Fibroblast of skin of scalp (primary cell): ENCODE measurements at regions not wholly inside any gene's neighbourhood (a gene's known extent, or its start where the extent isn't known, plus 50 kb on each side); places are given as distances from the start of the nearest gene placed in this dataset.

Source experiments
- DNase-seq: peaks from one replicate; pipeline ENCODE4 v3.0.0-alpha.2; 2013

DNA sequence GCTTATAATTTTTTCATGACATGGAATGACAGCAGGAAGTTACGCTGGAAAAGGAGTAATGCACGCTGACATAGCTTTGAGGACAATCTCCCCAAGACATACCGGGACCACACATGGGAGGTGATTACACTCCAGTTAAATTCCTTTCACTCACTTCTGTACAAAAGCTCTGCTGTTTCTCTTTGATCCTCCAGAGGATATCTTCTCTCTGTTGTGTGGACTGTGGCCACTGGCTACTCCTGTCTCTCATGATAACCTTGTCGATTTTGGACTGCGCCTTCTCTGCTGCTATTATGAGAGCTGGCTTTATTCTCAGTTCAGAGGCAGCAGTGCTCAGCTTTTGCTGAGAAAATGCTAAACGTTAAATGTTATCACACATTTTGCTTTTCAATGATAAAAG lies 464.6 kb downstream of the FGF9 start:
- DNase-seq: no peak

GRCh38 chr13:22137361-22138050 lies 466.6 kb downstream of the FGF9 start:
- DNase-seq: no peak

GRCh38 chr13:22138947-22139346 lies 468.1 kb downstream of the FGF9 start:
- no peak for DNase-seq

DNA sequence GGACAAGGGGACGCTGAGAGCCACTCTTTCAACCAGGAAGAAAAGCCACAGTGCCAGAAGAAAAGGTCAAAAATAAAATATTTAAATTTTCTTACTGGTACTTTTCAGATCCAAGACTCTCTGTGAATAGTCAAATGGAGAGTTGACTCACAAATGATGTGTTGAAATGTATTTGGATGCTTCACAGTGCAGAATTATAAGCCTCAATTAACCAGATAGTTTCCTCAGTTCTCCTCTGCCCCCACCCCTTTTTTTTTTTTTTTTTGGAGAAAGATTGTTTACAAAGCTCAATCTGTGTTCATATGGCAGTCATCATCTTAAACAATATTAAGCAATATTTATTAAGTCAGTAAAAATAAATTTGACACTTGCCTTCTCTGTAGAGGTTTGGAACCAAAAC lies 470.8 kb downstream of the FGF9 start:
- no peak for DNase-seq

DNA sequence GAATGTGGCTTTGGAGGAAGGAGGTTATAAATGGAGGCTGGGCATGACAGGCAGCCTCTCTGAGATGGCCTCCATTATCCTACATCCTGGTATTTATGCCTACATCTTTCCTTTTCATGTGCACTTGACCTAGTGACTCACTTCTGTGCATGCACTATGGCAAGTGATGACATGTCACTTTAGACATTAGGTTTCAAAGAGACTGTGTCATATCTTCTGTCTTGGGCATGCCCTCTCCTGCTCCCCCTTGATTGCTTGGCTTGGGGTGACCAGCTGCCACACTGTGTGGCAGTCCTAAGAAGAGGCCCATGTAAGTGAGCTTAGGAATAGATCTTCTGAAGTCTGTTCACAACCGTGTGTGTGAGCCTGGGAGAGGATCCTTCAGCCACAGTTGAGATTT lies 472.8 kb downstream of the FGF9 start:
- no peak for DNase-seq

DNA sequence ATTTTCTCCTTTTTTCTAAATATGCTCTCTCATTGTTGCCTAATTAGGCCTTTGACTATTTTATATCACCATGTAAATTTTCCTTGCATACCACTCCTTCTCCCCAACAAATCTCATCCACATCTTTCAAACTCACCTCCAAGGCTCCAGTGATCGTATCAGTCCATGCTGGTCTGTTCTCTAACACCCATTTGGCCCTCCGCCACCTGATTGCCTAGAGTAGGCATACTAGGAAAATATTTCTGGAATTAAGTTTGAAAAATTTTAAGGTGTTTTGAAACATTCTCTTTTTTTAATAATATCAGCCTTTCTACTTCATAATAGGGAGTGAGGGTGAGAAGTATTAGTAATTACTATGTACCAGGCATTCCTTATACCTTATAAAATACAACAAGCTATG lies 473.9 kb downstream of the FGF9 start:
- no peak for DNase-seq

DNA sequence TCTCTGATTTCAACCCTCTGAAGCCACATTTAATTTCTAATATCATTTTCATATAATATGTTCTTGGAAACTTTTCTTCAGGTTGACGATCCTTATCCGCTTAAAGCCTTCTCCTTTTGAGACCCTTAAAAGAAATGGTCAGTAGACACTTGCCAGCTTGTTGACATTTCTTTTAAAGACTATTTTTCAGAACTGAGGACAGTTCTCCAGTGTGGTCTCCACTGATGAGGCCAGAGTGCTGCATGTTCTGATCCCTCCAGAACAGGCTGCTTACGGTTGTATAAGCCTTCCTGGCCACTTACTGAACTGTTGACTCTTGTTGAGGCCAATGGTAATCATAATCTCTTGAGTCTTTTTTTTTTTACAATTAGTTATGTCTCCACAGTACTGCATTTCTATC lies 477.3 kb downstream of the FGF9 start:
- DNase-seq: no peak

GRCh38 chr13:22152751-22153150 lies 481.9 kb downstream of the FGF9 start:
- no peak for DNase-seq

DNA sequence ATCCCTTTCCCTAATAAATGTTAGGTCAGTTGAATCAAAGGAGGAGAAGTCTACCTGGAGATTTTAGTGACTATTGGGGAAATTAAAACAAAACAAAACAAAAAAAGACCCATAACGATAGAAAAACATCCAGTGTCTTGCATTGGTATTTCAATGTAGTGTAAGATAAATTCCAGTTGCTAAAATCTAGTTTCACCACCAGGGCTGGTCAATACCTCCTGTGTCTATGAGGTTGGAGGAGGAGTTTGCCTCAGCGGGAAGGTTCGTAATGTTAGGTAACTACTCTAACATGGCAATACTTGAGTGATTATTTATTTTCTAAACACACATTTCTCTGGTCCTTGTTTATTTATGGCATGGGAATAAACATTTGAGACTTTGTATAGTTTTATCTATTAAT lies 483.2 kb downstream of the FGF9 start:
- no peak for DNase-seq

DNA sequence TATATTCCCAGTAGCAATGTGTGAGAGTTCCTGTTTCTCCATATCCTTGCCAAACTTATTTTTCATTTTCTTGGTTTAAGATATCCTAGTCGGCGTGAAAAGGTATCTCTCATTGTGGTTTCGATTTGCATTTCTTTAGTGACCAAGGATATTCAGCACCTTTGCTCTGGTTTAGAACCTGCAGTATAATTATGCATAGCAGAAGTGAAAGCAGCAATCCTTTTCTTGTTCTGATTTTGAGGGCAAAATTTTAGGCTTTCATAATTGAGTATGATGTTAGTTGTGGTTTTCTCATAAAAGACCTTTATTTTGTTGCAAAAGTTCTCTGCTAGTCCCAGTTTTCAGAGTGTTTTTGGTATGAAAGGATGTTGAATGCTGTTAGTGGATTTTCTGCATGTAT lies 491.0 kb downstream of the FGF9 start:
- DNase-seq: no peak

- DNase-seq: no peak
Observed at GRCh38 chr13:22162889-22163288, 492.0 kb downstream of the FGF9 start.

DNA sequence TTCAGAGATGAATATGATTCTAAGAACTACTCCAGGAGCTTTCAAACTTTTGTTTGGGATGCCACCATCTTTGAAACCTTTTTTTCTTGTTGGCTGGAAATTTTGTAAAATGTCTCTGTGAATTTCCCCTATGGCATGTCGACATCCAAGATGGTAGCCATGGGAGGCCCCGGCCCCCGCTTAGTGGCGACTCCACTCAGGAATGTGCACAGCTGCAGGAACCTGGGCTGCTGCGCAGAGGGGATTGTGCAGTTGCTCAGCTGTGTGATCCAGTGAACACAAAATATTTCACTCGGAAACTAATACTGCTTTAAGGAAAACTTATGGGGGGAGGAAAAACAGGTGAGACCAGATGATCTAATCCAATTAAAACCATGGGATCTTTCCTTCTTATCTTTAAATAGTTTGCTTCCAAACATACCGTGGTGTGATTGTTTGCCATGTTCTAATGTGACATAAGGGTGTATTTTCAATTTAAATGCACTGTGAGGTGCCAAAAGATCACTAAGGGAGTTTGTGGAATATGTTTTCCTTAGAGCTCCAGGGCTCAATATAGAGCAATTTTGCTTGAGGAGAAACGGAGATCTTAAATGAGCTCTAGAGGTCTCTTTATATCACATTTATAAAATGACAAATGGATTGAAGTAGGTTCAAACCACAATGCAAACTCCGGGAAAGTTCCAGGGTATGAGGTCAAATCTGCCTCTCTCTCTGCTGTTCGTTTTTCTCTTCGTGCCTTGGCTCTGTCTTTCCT lies 497.7 kb downstream of the FGF9 start:
- no peak for DNase-seq

DNA sequence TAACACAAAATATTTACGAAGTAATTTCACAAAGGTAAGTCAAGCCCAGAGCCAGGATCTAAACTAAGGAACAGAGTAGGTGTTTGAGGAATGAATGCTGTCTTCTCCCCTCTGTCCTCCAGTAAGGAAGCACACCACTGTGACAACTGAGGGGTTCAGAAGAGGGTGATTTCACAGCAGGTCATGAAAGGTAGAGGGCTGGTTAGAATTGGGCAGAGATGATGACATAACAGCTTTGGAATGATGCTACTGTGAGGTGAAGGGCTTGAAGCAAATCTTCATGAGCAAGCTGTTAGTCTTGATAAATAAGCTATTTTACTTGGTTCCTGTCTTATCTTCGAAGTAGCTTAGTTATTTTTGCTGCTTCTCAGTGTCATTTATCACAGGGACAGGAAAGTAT lies 498.6 kb downstream of the FGF9 start:
- no peak for DNase-seq

- DNase-seq: peak; percentile 78
Observed at GRCh38 chr13:22173610-22174009, 502.7 kb downstream of the FGF9 start.

- no peak for DNase-seq
Observed at GRCh38 chr13:22175241-22175640, 504.4 kb downstream of the FGF9 start.

GRCh38 chr13:22175815-22176214 lies 504.9 kb downstream of the FGF9 start:
- no peak for DNase-seq

DNA sequence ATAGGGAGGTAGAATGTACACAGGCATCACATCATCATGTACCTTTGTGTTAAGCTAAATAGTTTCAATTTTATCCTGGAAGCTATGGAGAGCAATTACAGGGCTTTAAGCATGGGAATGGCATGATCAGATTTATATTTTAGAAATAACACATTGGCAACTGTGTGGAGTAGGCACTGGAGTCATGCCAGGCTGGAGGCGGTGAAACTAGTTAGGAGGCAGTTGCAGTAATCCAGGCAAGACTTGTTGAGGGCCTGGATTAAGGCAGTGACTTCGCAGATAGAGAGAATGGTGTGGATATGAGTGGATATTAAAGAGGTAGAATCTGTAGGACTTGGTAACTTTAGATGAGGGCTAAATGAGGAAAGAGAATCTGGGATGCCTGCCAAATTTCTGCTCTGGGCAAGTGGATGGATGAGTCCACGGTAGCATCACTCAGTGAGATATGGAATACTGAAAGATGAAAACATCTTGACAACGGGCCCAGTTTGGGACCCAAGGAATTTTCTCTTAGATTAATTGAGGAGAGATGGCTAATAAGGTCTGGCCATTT lies 506.2 kb downstream of the FGF9 start:
- peak; percentile 22 for DNase-seq

DNA sequence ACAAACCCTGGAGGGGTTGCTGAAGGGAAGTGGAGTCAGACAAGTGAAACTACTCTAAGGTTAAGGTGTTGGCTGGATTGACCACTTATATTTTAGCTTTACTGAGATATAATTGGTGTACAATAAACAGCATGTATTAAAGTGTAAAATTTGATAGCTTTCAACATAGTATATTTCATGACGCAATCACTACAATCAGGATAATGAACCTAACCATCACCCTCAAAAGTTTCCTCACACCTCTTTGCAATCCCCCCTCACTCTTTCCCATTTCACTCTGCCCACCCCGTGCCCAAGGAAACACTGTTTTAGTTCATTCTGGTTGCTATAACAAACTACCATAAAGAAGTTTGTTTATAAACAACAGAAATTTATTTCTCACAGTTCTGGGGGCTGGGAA lies 508.0 kb downstream of the FGF9 start:
- no peak for DNase-seq

GRCh38 chr13:22187329-22187728 lies 516.5 kb downstream of the FGF9 start:
- no peak for DNase-seq

DNA sequence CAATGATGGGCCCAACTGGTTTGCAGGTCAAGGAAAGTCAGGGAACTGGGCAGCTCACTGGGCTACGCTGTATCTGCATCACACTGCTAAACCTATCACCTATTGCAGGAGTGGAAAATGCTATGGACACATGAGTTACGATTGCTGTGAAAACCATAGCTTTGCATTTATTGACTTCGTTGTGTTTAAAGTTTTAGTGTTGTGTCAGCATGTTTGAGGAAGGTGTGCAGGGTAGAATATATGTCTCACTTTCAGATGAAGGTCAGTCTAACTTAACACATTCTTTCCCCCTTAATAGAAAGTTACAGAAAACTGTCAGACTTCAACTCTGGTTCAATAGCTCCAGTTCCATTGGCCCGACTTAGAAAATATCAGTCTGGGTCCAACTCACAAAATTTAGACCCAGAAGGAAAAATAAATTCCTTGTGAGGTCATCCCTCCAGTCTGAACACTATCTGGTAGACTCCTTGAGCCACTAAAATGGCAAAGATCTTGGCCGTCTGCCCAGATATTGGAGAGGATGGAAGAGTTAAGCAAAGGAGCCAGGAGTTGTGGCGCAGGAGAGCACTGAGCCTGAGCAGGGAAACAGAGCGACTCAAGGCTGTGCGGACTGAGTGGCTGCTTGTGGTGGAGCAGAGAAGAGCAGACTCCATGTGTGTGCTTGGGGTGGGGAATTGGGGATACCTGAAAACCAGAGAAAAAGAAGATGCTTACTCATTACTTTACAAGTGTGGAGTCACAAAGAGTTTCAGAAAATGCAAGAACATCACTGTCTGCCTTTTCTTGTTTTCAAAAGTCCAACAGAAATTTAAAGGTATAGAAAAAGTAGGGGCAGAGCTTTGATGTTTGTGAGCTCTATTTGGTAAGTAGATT lies 518.5 kb downstream of the FGF9 start:
- DNase-seq: peak; percentile 4

GRCh38 chr13:22193070-22193469 lies 522.2 kb downstream of the FGF9 start:
- no peak for DNase-seq

GRCh38 chr13:22194106-22194805 lies 523.4 kb downstream of the FGF9 start:
- no peak for DNase-seq

DNA sequence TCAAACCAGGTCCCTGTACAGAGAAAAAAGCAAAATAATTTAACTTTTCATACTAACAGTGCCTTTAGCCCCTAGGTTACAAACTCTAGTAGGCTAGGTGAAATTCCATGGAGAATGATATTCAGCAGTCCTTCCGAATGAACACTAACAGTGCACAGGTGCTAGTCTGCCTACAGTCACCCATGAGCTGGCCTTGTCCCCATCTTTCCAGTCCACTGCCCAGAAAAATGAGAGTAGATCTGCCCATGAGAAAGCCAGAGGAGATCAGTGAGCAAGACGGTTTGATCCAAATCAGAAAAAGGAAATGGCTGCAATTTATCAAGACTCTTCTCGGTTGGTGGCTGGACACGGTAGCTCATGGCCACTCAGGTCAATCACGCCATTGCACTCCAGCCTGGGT lies 524.9 kb downstream of the FGF9 start:
- no peak for DNase-seq
